ENCODE measurements at regions not wholly inside any gene's neighbourhood (a gene's known extent, or its start where the extent isn't known, plus 50 kb on each side); places are given as distances from the start of the nearest gene placed in this dataset.

GRCh38 chr11:91984033-91984584, 240.5 kb upstream of the FAT3 start:
- no peak overlapping the region for H3K27ac ChIP-seq
- ATAC-seq: no peak
- peaks cover 0 to 21% (median 0%) of the 10 kb centered on the region in 3 donors for H3K4me1 ChIP-seq
- no peaks in the 10 kb centered on the region for H3K9me3 ChIP-seq
- H3K27me3 ChIP-seq: no peaks in the 10 kb centered on the region
- H3K36me3 ChIP-seq: no peaks in the 10 kb centered on the region
- no peak for TF ChIP-seq POLR2A (IDR thresholded peaks at IDR 0.05)
- no peak for TF ChIP-seq CTCF (IDR thresholded peaks at IDR 0.05)
- TF ChIP-seq POLR2AphosphoS5 (IDR thresholded peaks at IDR 0.05): no peak
- TF ChIP-seq EP300 (IDR thresholded peaks at IDR 0.05): no peak
- 77 to 94% methylated on average over 2 to 5 of the region's 5 CpGs for WGBS, 2 donors (ENCODE audit: low coverage in 1 of 2)
- no peak overlapping the region for H3K4me3 ChIP-seq

GRCh38 chr11:91981995-91982394, 242.6 kb upstream of the FAT3 start:
- ATAC-seq: peak; percentile 98
- Histone ChIP-seq H3K4me1 (peaks cover 0 to 21% (median 0%) of the 10 kb centered on the region in 3 donors), H3K27me3 (no peaks in the 10 kb centered on the region), H3K27ac (peak overlapping the region; percentile 74 to 80 (median 77)), H3K4me3 (no peak overlapping the region), H3K9me3 (no peaks in the 10 kb centered on the region), H3K36me3 (no peaks in the 10 kb centered on the region)
- TF ChIP-seq EP300 (IDR thresholded peaks at IDR 0.05): no peak
- TF ChIP-seq POLR2AphosphoS5 (IDR thresholded peaks at IDR 0.05): peak; percentile 98
- 11% methylated on average over 1 of the region's 1 CpG; no CpG with 5 or more reads in 1 of the 2 donors for WGBS, 2 donors (ENCODE audit: low coverage in 1 of 2)

DNA sequence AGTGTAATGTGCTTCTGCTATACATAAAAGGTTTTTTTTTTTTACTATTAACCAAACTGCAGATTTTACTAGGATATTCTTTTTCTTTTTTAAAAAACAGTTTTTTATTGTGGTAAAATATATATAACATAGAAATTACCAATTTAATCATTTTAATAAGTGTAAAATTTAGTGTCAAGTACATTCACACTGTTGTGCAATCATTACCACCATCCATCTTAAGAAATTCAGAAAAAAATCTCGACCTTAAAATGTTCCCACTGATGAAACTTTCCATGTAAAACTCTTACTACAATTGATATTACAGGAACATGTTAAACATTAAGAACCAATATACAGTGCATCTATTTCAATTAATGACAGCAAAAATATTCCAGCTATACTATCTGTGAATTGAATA, 244.8 kb upstream of the FAT3 start:
- 72 to 73% methylated on average over 1 of the region's 1 CpG for WGBS, 2 donors (ENCODE audit: low coverage in 1 of 2)
- Histone ChIP-seq H3K4me3 (no peak overlapping the region), H3K36me3 (no peaks in the 10 kb centered on the region), H3K9me3 (no peaks in the 10 kb centered on the region), H3K27ac (no peak overlapping the region), H3K4me1 (peaks cover 0 to 21% (median 0%) of the 10 kb centered on the region in 3 donors), H3K27me3 (no peaks in the 10 kb centered on the region)
- TF ChIP-seq CTCF (IDR thresholded peaks at IDR 0.05): no peak
- TF ChIP-seq POLR2AphosphoS5 (IDR thresholded peaks at IDR 0.05): no peak
- TF ChIP-seq POLR2A (IDR thresholded peaks at IDR 0.05): no peak
- no peak for TF ChIP-seq EP300 (IDR thresholded peaks at IDR 0.05)
- ATAC-seq: no peak

GRCh38 chr11:91978747-91979146, 245.9 kb upstream of the FAT3 start:
- WGBS, 2 donors (ENCODE audit: low coverage in 1 of 2): 88% methylated on average over 1 of the region's 1 CpG; no CpG with 5 or more reads in 1 of the 2 donors
- Histone ChIP-seq H3K4me1 (peaks cover 0 to 21% (median 0%) of the 10 kb centered on the region in 3 donors), H3K9me3 (no peaks in the 10 kb centered on the region), H3K4me3 (no peak overlapping the region), H3K27ac (no peak overlapping the region), H3K36me3 (no peaks in the 10 kb centered on the region), H3K27me3 (no peaks in the 10 kb centered on the region)
- TF ChIP-seq EP300 (IDR thresholded peaks at IDR 0.05): no peak
- no peak for ATAC-seq

GRCh38 chr11:91972665-91973266, 251.9 kb upstream of the FAT3 start:
- Histone ChIP-seq H3K4me1 (peaks cover 0 to 6% (median 0%) of the 10 kb centered on the region in 3 donors), H3K9me3 (no peaks in the 10 kb centered on the region), H3K36me3 (no peaks in the 10 kb centered on the region), H3K27me3 (no peaks in the 10 kb centered on the region), H3K4me3 (no peak overlapping the region), H3K27ac (peak overlapping the region in 1 of 4 donors; percentile 12)
- TF ChIP-seq POLR2A (IDR thresholded peaks at IDR 0.05) (no peak), CTCF (IDR thresholded peaks at IDR 0.05) (no peak), EP300 (IDR thresholded peaks at IDR 0.05) (no peak), POLR2AphosphoS5 (IDR thresholded peaks at IDR 0.05) (no peak)
- no peak for ATAC-seq
- WGBS, 2 donors (ENCODE audit: low coverage in 1 of 2): 29 to 62% methylated on average over 1 to 2 of the region's 3 CpGs

GRCh38 chr11:91970624-91971023, 254.0 kb upstream of the FAT3 start:
- no peak overlapping the region for H3K4me3 ChIP-seq
- H3K36me3 ChIP-seq: no peaks in the 10 kb centered on the region
- H3K9me3 ChIP-seq: no peaks in the 10 kb centered on the region
- H3K27me3 ChIP-seq: no peaks in the 10 kb centered on the region
- TF ChIP-seq POLR2A (IDR thresholded peaks at IDR 0.05): no peak
- no peak for TF ChIP-seq POLR2AphosphoS5 (IDR thresholded peaks at IDR 0.05)
- TF ChIP-seq CTCF (IDR thresholded peaks at IDR 0.05): no peak
- TF ChIP-seq EP300 (IDR thresholded peaks at IDR 0.05): no peak
- H3K27ac ChIP-seq: no peak overlapping the region
- peaks cover 0 to 6% (median 0%) of the 10 kb centered on the region in 3 donors for H3K4me1 ChIP-seq
- ATAC-seq: no peak
